GM19043 (cell line): ENCODE measurements at regions not wholly inside any gene's neighbourhood (a gene's known extent, or its start where the extent isn't known, plus 50 kb on each side); places are given as distances from the start of the nearest gene placed in this dataset.

Experiments
- ATAC-seq: cut with Tn5 transposase; IDR thresholded peaks from one replicate; pipeline ENCODE4 v1.9.1; 2021; ENCODE audit warnings: low read depth; ENCODE audit not compliant: unreplicated experiment

DNA sequence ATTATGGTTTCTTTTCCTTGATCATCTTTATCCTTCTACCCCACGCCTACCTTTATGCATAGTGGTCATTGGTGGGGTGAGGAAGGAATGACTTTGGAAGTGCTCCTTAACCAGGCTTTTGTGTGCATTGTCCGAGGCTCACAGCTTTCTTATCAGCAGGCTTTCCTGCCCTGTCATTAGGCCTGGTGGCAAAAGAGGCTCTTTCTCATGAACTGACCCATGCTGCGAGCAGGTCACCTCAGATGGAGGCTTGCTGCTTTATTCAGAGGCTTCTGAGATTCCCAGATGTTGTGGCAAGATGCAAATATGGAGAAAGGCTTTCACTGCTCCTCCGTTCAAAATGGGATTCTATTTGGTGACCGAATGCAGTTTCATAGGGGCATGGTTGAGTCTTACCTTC lies 57.4 kb upstream of the DMRTA1 start:
- ATAC-seq = no peak

DNA sequence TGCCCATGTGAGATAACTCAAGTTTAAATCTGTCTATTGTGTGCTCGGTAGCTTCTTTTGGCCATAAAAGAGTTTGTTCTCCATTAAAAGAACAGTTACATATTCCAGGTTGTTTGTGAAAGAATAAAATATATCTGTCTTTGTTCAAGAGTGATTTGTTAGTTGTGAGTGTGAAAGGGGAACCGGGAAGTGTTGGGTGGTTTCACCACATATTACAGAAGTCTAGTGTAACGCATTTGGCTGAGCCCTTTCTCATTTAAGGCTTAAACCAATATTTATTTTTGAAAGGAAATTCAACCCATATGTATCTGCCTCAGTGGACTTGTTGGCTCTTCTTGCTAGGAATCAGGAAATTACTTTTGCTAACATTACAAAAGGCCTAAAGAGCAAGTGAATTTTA lies 54.1 kb upstream of the DMRTA1 start:
- no peak for ATAC-seq

DNA sequence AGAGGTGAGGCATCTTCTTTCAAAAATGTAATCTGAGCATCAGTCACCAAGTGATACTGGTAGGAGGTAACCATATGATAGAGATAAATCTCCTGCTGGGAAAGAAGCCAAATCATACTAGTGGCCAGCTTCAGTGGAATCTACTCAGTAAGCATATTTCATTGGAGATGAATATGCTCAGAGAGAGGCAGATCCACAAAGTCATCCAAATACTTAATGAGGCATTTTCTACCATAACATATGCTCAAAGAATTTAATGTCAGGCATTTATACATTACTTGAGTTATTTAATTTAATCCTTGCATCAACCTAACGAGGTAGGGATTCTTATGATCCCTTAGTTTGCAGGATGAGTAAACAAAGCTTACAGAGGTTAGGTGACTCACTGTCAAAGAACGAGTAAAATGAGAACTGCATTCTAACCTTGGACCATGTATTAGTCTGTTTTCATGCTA lies 50.9 kb upstream of the DMRTA1 start:
- ATAC-seq = no peak
